HG03457 (cell line): ENCODE measurements at regions not wholly inside any gene's neighbourhood (a gene's known extent, or its start where the extent isn't known, plus 50 kb on each side); places are given as distances from the start of the nearest gene placed in this dataset.
"Not testable (repeated sequence)": the region's sequence is repeated elsewhere in the genome, so short reads cannot be mapped to it uniquely, and the experiment has no call there.

Source experiments
- ATAC-seq: cut with Tn5 transposase; IDR thresholded peaks from one replicate; pipeline ENCODE4 v1.9.1; 2021; ENCODE audit warnings: moderate number of reproducible peaks; ENCODE audit not compliant: unreplicated experiment

DNA sequence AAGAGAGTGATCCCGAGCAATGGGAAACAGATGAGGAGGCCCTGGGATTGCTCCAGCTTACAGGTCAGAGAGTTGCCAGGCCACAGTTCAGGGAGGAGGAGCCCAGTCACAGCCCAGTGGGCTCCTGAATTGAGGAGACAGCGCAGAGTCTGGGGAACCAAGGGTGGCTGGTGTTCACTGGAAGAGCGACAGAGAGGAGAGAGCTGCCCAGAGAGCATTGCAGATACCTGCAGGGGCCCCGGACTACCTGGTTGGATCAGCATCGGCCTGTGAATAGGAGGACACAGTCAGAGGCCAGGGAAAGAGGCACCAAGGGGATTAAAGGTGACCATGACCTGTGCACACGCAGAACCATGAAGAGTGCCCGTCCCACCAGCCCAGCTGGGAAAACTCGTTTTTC is 648.6 kb downstream of the TBC1D22A start:
- no peak for ATAC-seq

GRCh38 chr22:47409539-47410275 is 647.3 kb downstream of the TBC1D22A start:
- no peak for ATAC-seq

GRCh38 chr22:47408409-47408808 is 646.0 kb downstream of the TBC1D22A start:
- ATAC-seq = no peak

- no peak for ATAC-seq
Measured at GRCh38 chr22:47407461-47408025, 645.1 kb downstream of the TBC1D22A start.

DNA sequence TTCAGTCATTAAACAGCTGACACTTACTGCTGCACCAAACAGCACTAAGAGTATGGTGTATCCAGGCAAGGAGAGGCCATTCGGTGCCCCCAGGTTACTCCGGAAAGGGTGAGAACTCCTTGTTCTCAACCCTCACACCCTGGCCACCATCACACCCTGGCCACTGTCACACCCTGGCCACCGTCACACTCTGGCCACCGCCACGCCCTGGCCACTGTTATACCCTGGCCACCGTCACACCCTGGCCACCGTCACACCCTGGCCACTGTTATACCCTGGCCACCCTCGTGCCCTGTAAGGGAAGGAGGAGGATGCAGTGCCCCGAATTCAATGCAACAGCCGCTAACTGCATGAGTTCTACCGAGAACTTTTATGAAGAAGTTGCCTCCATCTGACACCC is 644.4 kb downstream of the TBC1D22A start:
- ATAC-seq = no peak

DNA sequence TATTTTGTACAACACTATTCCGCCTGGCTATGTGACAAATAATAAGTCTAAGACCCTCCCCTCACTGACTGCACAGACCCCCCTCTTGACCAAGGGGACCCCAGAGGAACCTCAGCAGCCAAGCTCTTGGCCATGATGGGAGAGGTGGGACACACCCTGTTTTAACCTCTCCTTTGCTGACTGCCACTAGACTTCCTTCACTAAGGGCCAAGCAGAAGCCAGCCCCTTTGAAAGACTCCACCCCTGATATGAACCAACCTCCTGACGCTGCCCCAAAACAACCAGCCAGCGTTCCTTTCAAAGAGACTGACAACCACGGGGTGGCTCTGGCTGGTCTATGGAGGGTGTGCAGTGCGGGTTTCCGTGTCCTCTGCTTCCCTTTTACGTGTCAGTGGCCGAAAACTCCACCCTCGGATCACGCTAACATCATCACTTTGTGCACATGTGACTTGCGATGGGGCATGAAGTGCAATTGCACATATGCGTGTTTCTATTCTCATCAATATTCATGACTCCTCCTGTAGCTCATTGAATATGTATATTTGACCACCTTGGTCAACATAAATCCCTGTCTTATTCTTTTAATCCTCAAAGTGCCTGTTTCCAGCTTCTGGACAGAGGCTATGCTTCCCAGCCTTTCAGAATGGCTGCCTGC is 643.9 kb downstream of the TBC1D22A start:
- no peak for ATAC-seq

DNA sequence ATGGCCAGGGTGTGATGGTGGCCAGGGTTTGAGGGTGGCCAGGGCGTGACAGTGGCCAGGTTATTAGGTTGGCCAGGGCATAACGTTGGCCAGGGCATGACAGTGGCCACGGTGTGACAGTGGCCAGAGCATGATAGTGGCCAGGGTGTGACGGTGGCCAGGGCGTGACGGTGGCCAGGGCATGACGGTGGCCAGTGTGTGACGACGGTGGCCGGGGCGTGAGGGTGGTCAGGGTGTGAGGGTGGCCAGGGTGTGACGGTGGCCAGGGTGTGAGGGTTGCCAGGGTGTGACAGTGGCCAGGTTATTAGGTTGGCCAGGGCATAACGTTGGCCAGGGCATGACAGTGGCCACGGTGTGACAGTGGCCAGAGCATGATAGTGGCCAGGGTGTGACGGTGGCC is 642.8 kb downstream of the TBC1D22A start:
- ATAC-seq = not testable (repeated sequence)

- no peak for ATAC-seq
Measured at GRCh38 chr22:47402876-47403525, 640.6 kb downstream of the TBC1D22A start.

DNA sequence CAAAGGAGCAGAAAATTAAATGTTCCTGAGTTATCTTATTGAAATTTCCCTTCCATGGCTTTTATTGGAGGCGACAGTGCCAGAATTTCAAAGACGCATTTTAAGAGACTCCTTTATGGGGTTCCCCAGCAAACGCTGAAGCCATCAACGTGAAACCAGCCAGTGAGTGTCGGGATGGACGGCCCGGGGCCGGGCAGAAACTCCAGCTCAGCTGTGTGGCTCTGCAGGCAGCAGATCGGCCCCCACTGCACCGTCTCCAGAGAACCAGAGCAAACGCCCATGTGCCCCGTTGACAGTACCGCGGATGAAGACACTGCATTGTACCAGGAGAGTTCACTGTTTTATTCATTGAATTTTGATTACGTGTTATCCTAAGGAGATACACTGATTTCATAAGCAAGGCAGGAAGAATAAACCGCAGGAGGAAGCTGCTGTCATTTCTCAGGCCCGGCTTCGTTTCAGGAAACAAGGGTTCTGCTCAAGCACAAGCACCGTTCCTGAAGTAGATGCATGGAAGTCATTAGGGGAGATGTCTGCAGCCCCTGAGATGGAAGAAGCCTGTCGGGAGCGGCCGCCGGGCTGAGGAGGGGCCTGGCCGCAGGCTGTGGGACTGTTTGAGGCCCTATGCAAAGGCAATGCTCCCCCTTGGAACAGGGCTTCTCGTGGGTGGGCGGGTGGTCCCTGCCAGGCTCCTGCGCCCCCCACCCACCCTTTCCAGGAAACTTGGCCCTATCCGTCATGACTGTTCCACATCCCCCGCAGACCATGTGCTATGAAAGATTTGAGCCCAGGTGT is 639.7 kb downstream of the TBC1D22A start:
- no peak for ATAC-seq

DNA sequence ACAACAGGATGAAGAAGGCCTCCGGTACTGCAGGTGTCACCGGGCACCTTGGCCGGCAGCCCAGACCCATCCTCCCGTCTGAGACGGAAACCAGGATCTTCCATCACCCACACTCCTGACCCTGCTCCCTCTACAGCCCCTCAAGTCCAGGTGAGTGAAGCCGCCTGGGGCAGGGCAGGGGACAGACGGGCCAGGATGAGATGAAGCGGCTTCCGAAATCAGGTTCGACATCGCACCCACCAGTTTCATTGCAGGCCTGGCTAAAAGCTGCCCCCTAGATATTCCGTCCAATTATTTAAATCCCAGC is 639.1 kb downstream of the TBC1D22A start:
- no peak for ATAC-seq

DNA sequence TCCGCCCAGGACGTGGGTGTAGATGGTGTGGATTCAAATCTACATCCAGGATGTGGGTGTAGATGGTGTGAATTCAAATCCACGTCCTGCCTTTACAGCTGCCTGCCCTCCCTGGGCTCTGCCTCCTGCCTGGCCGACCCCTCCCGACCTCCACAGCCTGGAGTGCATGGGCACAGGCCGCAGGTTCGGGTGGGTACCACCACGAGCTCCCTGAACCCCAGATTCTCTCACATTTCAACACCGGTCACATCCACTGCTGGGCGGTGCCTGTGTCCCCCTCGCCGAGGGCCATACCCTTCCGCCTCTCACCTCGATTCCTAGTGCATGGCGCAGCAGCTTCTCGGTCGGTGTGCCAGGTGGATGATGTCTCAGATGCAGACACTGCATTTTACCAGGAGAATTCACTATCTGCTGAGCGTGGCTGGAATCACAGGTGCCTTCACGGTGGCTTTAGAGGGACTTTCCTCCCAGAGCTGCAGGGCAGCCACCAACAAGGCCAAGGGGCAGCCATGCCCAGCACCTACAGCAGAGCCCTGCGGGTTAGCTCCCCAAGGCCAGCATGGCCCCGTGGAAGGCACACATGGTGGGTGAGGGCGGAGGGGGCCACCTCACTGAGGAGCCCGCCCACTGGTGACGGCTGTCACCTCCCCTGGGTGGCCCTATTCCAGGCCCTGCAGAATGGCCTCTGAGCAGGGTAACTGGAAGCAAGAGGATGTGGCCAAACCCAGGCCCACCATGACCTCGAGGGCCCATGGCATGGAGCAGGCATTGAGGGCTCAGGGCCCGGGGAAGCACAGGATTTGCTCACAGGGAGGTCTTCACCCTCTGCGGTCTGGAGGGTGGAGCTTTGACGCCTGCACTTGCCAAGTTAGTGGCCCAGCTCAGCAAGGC is 638.5 kb downstream of the TBC1D22A start:
- ATAC-seq = no peak

DNA sequence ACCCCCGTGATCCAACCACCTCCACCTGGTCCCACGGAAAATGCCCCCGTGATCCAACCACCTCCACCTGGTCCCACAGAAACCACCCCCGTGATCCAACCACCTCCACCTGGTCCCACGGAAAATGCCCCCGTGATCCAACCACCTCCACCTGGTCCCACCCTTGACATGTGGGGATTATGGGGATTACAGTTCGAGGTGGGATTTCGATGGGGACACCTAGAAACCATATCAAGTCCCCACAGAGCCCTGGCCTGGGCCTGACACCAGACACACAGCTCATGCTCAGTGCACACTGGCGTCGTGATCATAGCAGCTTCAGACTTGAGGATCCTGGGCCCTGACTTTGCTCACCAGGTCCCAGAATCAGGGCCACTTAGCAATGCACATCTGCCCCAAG is 637.7 kb downstream of the TBC1D22A start:
- not testable (repeated sequence) for ATAC-seq

- no peak for ATAC-seq
Measured at GRCh38 chr22:47398921-47399790, 636.7 kb downstream of the TBC1D22A start.

GRCh38 chr22:47398491-47398890 is 636.0 kb downstream of the TBC1D22A start:
- no peak for ATAC-seq

DNA sequence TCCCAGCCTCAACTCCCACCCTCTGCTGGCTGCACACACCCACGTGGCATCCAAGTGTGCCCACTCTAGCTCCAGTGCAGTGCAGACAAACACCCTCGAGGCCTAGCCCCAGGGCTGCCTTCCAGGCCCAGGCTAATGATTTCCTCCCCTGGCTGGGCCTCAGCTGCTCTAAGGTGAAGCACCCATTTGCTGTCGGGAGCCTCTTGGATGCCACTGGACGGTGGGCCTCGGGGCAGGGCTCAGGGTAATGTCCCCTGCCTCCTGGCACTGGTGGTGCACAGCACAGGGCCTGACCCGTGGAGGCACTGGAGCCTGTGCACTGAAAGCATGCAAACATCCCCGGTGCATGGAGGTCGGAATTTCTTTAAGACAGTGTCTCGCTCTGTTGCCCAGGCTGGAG is 635.2 kb downstream of the TBC1D22A start:
- ATAC-seq = no peak

GRCh38 chr22:47396515-47396914 is 634.1 kb downstream of the TBC1D22A start:
- ATAC-seq = no peak

GRCh38 chr22:47396105-47396504 is 633.7 kb downstream of the TBC1D22A start:
- ATAC-seq = no peak

DNA sequence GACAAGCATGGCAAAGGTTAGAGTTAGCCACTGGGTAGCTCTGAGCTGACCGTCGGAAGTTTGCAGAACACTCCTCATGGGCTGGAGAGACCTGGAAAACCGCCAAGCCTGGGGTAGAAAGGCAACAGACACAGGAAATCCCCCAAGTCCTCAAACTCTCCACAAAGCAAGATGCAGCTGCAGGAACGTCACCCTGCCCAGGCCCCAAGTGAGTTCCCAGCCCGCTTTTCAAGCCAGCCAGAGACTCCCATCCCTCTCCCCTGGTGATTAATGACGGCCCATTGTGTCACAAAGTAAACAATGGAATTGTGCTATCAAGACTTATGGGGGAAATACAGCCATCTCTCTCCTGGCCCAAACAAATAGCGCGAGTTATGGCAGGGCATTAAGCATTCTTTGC is 633.0 kb downstream of the TBC1D22A start:
- no peak for ATAC-seq
